DOHH2 (cell line): ENCODE measurements at regions not wholly inside any gene's neighbourhood (a gene's known extent, or its start where the extent isn't known, plus 50 kb on each side); places are given as distances from the start of the nearest gene placed in this dataset.

ENCODE experiments used
- H3F3A ChIP-seq: fragments of 200-600 bp; sonication (generic), shearing (Covaris generic); 2 replicates; pipeline ENCODE4 v1.6.0; 2016; ENCODE audit warnings: antibody characterized with exemption, mild to moderate bottlenecking; ENCODE audit not compliant: control insufficient read depth, insufficient read depth
- H3K27ac ChIP-seq: fragments of 200-600 bp; sonication (generic); 2 replicates; pipeline ENCODE4 v1.5.1; 2014; ENCODE audit warnings: low read depth, mild to moderate bottlenecking, low read length, moderate library complexity
- H3K27me3 ChIP-seq: fragments of 200-600 bp; sonication (generic); 2 replicates; pipeline ENCODE4 v1.6.1; 2014; ENCODE audit warnings: mild to moderate bottlenecking, low read length, mixed read lengths; ENCODE audit not compliant: control insufficient read depth
- H3K36me3 ChIP-seq: fragments of 200-600 bp; sonication (generic); 2 replicates; pipeline ENCODE4 v1.6.1; 2014; ENCODE audit warnings: mild to moderate bottlenecking, low read length, moderate library complexity, mixed read lengths; ENCODE audit not compliant: control insufficient read depth
- H3K4me1 ChIP-seq: fragments of 200-600 bp; sonication (generic); 2 replicates; pipeline ENCODE4 v1.6.1; 2014; ENCODE audit warnings: mild to moderate bottlenecking, low read length, mixed read lengths; ENCODE audit not compliant: control insufficient read depth
- H3K4me2 ChIP-seq: fragments of 200-600 bp; sonication (generic); 2 replicates; pipeline ENCODE4 v1.6.0; 2014; ENCODE audit warnings: mild to moderate bottlenecking, low read length, moderate library complexity
- H3K4me3 ChIP-seq: fragments of 200-600 bp; sonication (generic); 2 replicates; pipeline ENCODE4 v1.5.1; 2014; ENCODE audit warnings: mild to moderate bottlenecking, low read length, mixed read lengths
- H3K79me2 ChIP-seq: fragments of 200-600 bp; sonication (generic); 2 replicates; pipeline ENCODE4 v1.6.1; 2014; ENCODE audit warnings: mild to moderate bottlenecking, low read length, mixed read lengths; ENCODE audit not compliant: control insufficient read depth
- H3K9me2 ChIP-seq: fragments of 200-600 bp; sonication (generic); replicated peaks from 2 replicates; pipeline ENCODE4 v1.6.1; 2014; ENCODE audit warnings: mild to moderate bottlenecking, low read length, mixed read lengths; ENCODE audit not compliant: control insufficient read depth
- H3K9me3 ChIP-seq: fragments of 200-600 bp; sonication (generic); 2 replicates; pipeline ENCODE4 v1.6.1; 2014; ENCODE audit warnings: antibody characterized with exemption, low read length, mixed read lengths; ENCODE audit not compliant: control insufficient read depth, insufficient read depth
- H4K20me1 ChIP-seq: fragments of 200-600 bp; sonication (generic); 2 replicates; pipeline ENCODE4 v1.6.0; 2014; ENCODE audit warnings: low read depth, mild to moderate bottlenecking, antibody characterized with exemption, low read length, moderate library complexity; ENCODE audit not compliant: control insufficient read depth, insufficient read depth
- EZH2phosphoT487 ChIP-seq: fragments of 200-600 bp; sonication (generic); IDR thresholded peaks from 2 replicates; pipeline ENCODE4 v1.6.1; 2017; ENCODE audit warnings: borderline replicate concordance, mild to moderate bottlenecking, antibody characterized with exemption, low read length, moderate library complexity, mixed read lengths
- TF ChIP-seq, protein P1 (sequence below): fragments of 200-600 bp; sonication (generic); IDR thresholded peaks from one replicate; pipeline ENCODE4 v1.5.1; 2014; ENCODE audit warnings: antibody characterized with exemption, mild to moderate bottlenecking, low read depth, low read length; ENCODE audit not compliant: poor library complexity, severe bottlenecking

DNA sequence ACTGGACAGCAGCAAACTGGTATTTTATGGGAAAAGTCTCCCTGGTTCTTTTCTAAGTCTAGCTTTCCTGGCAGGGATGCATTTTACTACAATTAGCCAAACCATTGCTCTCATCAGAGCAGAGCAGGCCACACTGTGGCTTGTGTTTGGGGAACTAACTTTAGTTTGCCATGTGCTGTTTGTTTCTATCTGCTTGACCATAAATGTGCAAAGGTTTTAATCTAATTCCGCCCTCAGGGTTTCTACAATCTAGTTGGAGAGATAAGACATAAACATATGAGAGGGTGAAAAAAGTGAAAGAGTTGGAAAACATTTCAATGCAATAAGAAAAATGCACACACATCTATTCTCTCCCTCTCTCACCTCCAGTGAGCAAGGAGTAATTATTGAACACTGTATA lies 86.9 kb upstream of the MAPK4 start:
- Histone ChIP-seq H3F3A (no peaks in the 10 kb centered on the region), H3K36me3 (no peaks in the 10 kb centered on the region), H3K4me1 (no peaks in the 10 kb centered on the region), H3K27me3 (peaks cover 12% of the 10 kb centered on the region; the same call in 1 of the 2 replicates), H3K27ac (no peak overlapping the region), H3K79me2 (no peaks in the 10 kb centered on the region), H3K4me3 (no peak overlapping the region), H3K4me2 (no peak overlapping the region), H4K20me1 (no peaks in the 10 kb centered on the region), H3K9me2 (no peaks in the 10 kb centered on the region), H3K9me3 (no peaks in the 10 kb centered on the region)
- no peak for TF ChIP-seq EZH2phosphoT487
- TF ChIP-seq, protein P1, sequence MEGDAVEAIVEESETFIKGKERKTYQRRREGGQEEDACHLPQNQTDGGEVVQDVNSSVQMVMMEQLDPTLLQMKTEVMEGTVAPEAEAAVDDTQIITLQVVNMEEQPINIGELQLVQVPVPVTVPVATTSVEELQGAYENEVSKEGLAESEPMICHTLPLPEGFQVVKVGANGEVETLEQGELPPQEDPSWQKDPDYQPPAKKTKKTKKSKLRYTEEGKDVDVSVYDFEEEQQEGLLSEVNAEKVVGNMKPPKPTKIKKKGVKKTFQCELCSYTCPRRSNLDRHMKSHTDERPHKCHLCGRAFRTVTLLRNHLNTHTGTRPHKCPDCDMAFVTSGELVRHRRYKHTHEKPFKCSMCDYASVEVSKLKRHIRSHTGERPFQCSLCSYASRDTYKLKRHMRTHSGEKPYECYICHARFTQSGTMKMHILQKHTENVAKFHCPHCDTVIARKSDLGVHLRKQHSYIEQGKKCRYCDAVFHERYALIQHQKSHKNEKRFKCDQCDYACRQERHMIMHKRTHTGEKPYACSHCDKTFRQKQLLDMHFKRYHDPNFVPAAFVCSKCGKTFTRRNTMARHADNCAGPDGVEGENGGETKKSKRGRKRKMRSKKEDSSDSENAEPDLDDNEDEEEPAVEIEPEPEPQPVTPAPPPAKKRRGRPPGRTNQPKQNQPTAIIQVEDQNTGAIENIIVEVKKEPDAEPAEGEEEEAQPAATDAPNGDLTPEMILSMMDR: no peak

DNA sequence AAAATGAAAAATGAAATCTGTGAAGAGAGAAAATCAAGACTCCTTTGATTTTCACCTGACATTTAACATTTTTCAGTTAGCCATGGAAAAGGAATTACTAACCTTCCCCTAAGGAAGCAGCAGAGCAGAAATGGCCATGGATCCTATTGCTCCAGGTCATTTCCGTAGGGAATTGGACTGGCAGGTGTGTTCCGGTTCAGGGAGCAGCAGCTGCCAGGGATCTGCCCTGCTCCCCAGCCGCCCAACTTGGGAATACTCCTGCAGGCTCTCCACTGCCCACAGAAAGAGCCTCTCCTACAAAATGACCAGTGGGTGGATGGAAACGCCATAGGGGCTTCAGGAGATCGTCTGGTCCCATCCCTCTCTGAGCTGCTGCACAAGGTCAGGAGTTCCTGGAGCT lies 86.0 kb upstream of the MAPK4 start:
- H3K27ac ChIP-seq: no peak overlapping the region
- no peaks in the 10 kb centered on the region for H3F3A ChIP-seq
- H3K4me2 ChIP-seq: no peak overlapping the region
- H3K9me2 ChIP-seq: no peaks in the 10 kb centered on the region
- H4K20me1 ChIP-seq: no peaks in the 10 kb centered on the region
- no peaks in the 10 kb centered on the region for H3K9me3 ChIP-seq
- no peak overlapping the region for H3K4me3 ChIP-seq
- no peaks in the 10 kb centered on the region for H3K36me3 ChIP-seq
- no peak for TF ChIP-seq EZH2phosphoT487
- TF ChIP-seq, protein P1: no peak
- peaks cover 12% of the 10 kb centered on the region; the same call in 1 of the 2 replicates for H3K27me3 ChIP-seq
- no peaks in the 10 kb centered on the region for H3K4me1 ChIP-seq
- no peaks in the 10 kb centered on the region for H3K79me2 ChIP-seq

DNA sequence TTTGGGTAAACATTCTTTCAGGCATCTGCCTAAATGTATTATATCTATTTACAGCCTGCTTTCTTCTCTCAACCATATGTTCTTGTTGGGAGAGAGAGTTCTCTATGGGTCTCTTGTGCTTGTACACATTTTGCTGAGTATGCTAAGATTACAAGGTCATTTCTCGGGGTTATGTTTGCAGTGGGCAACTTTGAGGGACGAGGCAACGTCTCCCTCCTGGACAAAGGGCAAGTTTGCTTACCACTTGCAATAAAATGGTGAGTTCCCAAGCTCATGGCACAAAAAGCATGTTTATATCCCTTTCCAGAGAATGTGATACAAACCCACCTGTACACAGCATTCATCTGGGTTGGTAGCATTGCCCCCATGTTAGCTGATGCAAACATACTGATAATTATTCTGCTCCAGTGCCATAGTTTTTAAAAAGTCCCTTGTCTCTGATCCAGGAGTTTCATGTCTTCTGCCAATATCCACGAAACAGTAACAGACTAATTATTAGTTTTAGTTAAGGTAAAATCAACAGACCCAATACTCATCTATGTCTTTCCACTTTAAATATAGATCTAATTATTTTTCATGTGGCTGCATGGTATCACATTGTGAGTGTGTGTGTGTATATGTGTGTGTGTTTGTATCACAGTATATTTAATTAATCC lies 84.2 kb upstream of the MAPK4 start:
- Histone ChIP-seq H3F3A (no peaks in the 10 kb centered on the region), H3K4me1 (no peaks in the 10 kb centered on the region), H3K9me2 (no peaks in the 10 kb centered on the region), H3K9me3 (no peaks in the 10 kb centered on the region), H3K4me2 (no peak overlapping the region), H3K27me3 (peaks cover 12% of the 10 kb centered on the region; the same call in 1 of the 2 replicates), H3K79me2 (no peaks in the 10 kb centered on the region), H3K27ac (no peak overlapping the region), H3K4me3 (no peak overlapping the region), H3K36me3 (no peaks in the 10 kb centered on the region), H4K20me1 (no peaks in the 10 kb centered on the region)
- no peak for TF ChIP-seq EZH2phosphoT487
- TF ChIP-seq, protein P1: no peak
